ENCODE measurements at regions not wholly inside any gene's neighbourhood (a gene's known extent, or its start where the extent isn't known, plus 50 kb on each side); places are given as distances from the start of the nearest gene placed in this dataset.
A peak's percentile ranks its signal among the peaks of the same experiment; 100 is the strongest.

- Histone ChIP-seq H3K4me2 (ENCODE audit: low read length) (no peak overlapping the region), H2AFZ (ENCODE audit: insufficient read depth, low read length, poor library complexity) (no peak overlapping the region), H3K4me1 (ENCODE audit: control insufficient read depth in 1 of 2, insufficient read depth in 2 of 2, low read length in 2 of 2) (no peaks in the 10 kb centered on the region), H2BK120ac (ENCODE audit: insufficient read depth, low read length, poor library complexity) (no peak overlapping the region), H3K9me3 (ENCODE audit: insufficient read depth, low read depth, low read length) (no peaks in the 10 kb centered on the region), H4K12ac (ENCODE audit: low read depth, low read length) (no peak overlapping the region), H4K91ac (ENCODE audit: low read depth, low read length) (no peak overlapping the region), H4K8ac (ENCODE audit: low read depth, low read length) (no peak overlapping the region), H3K4ac (ENCODE audit: low read depth, low read length) (no peak overlapping the region), H3K79me2 (ENCODE audit: control insufficient read depth, insufficient read depth, low read length, poor library complexity) (no peaks in the 10 kb centered on the region), H3K14ac (ENCODE audit: low read length) (no peak overlapping the region), H3K36me3 (ENCODE audit: control insufficient read depth in 1 of 2, insufficient read depth in 2 of 2, low read length in 2 of 2) (no peaks in the 10 kb centered on the region), H3K23ac (ENCODE audit: low read length) (no peak overlapping the region), H3K27ac (ENCODE audit: low read depth, low read length) (no peak overlapping the region), H2BK5ac (ENCODE audit: low read depth, low read length, poor library complexity) (no peak overlapping the region), H3K27me3 (ENCODE audit: insufficient read depth, low read length) (no peaks in the 10 kb centered on the region), H3K4me3 (ENCODE audit: low read depth, low read length) (no peak overlapping the region), H2AK5ac (ENCODE audit: low read length) (no peak overlapping the region), H3K9ac (ENCODE audit: low read length) (no peak overlapping the region), H3K18ac (ENCODE audit: low read length) (no peak overlapping the region), H3K79me1 (ENCODE audit: low read length) (no peaks in the 10 kb centered on the region), H2BK12ac (ENCODE audit: low read length) (no peak overlapping the region)
- WGBS (ENCODE audit: extremely low coverage, insufficient coverage, insufficient read length), result no CpG with 5 or more reads among the region's 2 CpGs
- DNase-seq, result no peak
These were observed 147.8 kb downstream of the FBLN2 start for GRCh38 chr3:13696699-13697098.

DNA sequence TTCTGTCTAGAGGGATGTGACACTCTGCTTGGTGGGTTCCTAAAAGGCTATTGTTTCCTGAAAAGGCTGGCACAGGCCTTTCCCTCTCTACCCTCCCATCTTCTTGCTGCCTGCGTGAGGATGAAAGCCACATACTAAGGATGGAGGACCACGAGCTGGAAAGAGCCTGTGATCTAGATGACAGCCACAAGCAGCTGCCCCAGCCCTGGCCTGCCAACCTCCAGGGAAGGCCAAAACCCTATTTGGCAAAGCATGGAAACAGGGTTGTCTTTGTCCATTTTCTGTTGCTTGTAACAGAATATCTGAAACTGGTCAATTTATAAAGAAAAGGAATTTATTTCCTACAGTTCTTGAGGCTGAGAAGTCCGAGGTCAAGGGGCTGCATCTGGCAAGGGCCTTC lies 144.5 kb downstream of the FBLN2 start:
- no CpG with 5 or more reads among the region's 3 CpGs for WGBS (ENCODE audit: extremely low coverage, insufficient coverage, insufficient read length)
- Histone ChIP-seq H3K27ac (ENCODE audit: low read depth, low read length) (no peak overlapping the region), H3K4me2 (ENCODE audit: low read length) (no peak overlapping the region), H2AFZ (ENCODE audit: insufficient read depth, low read length, poor library complexity) (no peak overlapping the region), H3K27me3 (ENCODE audit: insufficient read depth, low read length) (no peaks in the 10 kb centered on the region), H3K79me2 (ENCODE audit: control insufficient read depth, insufficient read depth, low read length, poor library complexity) (no peaks in the 10 kb centered on the region), H4K91ac (ENCODE audit: low read depth, low read length) (no peak overlapping the region), H3K23ac (ENCODE audit: low read length) (no peak overlapping the region), H4K12ac (ENCODE audit: low read depth, low read length) (no peak overlapping the region), H3K9ac (ENCODE audit: low read length) (no peak overlapping the region), H4K8ac (ENCODE audit: low read depth, low read length) (no peak overlapping the region), H3K9me3 (ENCODE audit: insufficient read depth, low read depth, low read length) (no peaks in the 10 kb centered on the region), H2BK5ac (ENCODE audit: low read depth, low read length, poor library complexity) (no peak overlapping the region), H2BK120ac (ENCODE audit: insufficient read depth, low read length, poor library complexity) (no peak overlapping the region), H3K18ac (ENCODE audit: low read length) (no peak overlapping the region), H2BK12ac (ENCODE audit: low read length) (no peak overlapping the region), H3K79me1 (ENCODE audit: low read length) (no peaks in the 10 kb centered on the region), H3K4ac (ENCODE audit: low read depth, low read length) (no peak overlapping the region), H3K4me3 (ENCODE audit: low read depth, low read length) (no peak overlapping the region), H3K14ac (ENCODE audit: low read length) (no peak overlapping the region), H2AK5ac (ENCODE audit: low read length) (no peak overlapping the region), H3K4me1 (ENCODE audit: control insufficient read depth in 1 of 2, insufficient read depth in 2 of 2, low read length in 2 of 2) (no peaks in the 10 kb centered on the region), H3K36me3 (ENCODE audit: control insufficient read depth in 1 of 2, insufficient read depth in 2 of 2, low read length in 2 of 2) (no peaks in the 10 kb centered on the region)
- DNase-seq, result no peak

GRCh38 chr3:13690636-13691035 lies 141.7 kb downstream of the FBLN2 start:
- H3K4ac ChIP-seq (ENCODE audit: low read depth, low read length), result no peak overlapping the region
- H3K4me1 ChIP-seq (ENCODE audit: control insufficient read depth in 1 of 2, insufficient read depth in 2 of 2, low read length in 2 of 2), result no peaks in the 10 kb centered on the region
- no peak overlapping the region for H2BK120ac ChIP-seq (ENCODE audit: insufficient read depth, low read length, poor library complexity)
- H2AFZ ChIP-seq (ENCODE audit: insufficient read depth, low read length, poor library complexity), result no peak overlapping the region
- H4K8ac ChIP-seq (ENCODE audit: low read depth, low read length), result no peak overlapping the region
- H3K79me1 ChIP-seq (ENCODE audit: low read length), result no peaks in the 10 kb centered on the region
- H3K79me2 ChIP-seq (ENCODE audit: control insufficient read depth, insufficient read depth, low read length, poor library complexity), result no peaks in the 10 kb centered on the region
- no peaks in the 10 kb centered on the region for H3K27me3 ChIP-seq (ENCODE audit: insufficient read depth, low read length)
- H3K23ac ChIP-seq (ENCODE audit: low read length), result no peak overlapping the region
- no peak overlapping the region for H3K18ac ChIP-seq (ENCODE audit: low read length)
- no peak overlapping the region for H3K4me3 ChIP-seq (ENCODE audit: low read depth, low read length)
- no peak overlapping the region for H2BK12ac ChIP-seq (ENCODE audit: low read length)
- H3K36me3 ChIP-seq (ENCODE audit: control insufficient read depth in 1 of 2, insufficient read depth in 2 of 2, low read length in 2 of 2), result no peaks in the 10 kb centered on the region
- no peak overlapping the region for H2AK5ac ChIP-seq (ENCODE audit: low read length)
- no CpG with 5 or more reads among the region's 2 CpGs for WGBS (ENCODE audit: extremely low coverage, insufficient coverage, insufficient read length)
- H4K91ac ChIP-seq (ENCODE audit: low read depth, low read length), result no peak overlapping the region
- no peaks in the 10 kb centered on the region for H3K9me3 ChIP-seq (ENCODE audit: insufficient read depth, low read depth, low read length)
- H3K9ac ChIP-seq (ENCODE audit: low read length), result no peak overlapping the region
- H3K14ac ChIP-seq (ENCODE audit: low read length), result no peak overlapping the region
- H2BK5ac ChIP-seq (ENCODE audit: low read depth, low read length, poor library complexity), result no peak overlapping the region
- DNase-seq, result peak; percentile 37 to 45
- H3K27ac ChIP-seq (ENCODE audit: low read depth, low read length), result no peak overlapping the region
- H4K12ac ChIP-seq (ENCODE audit: low read depth, low read length), result no peak overlapping the region
- H3K4me2 ChIP-seq (ENCODE audit: low read length), result no peak overlapping the region

DNA sequence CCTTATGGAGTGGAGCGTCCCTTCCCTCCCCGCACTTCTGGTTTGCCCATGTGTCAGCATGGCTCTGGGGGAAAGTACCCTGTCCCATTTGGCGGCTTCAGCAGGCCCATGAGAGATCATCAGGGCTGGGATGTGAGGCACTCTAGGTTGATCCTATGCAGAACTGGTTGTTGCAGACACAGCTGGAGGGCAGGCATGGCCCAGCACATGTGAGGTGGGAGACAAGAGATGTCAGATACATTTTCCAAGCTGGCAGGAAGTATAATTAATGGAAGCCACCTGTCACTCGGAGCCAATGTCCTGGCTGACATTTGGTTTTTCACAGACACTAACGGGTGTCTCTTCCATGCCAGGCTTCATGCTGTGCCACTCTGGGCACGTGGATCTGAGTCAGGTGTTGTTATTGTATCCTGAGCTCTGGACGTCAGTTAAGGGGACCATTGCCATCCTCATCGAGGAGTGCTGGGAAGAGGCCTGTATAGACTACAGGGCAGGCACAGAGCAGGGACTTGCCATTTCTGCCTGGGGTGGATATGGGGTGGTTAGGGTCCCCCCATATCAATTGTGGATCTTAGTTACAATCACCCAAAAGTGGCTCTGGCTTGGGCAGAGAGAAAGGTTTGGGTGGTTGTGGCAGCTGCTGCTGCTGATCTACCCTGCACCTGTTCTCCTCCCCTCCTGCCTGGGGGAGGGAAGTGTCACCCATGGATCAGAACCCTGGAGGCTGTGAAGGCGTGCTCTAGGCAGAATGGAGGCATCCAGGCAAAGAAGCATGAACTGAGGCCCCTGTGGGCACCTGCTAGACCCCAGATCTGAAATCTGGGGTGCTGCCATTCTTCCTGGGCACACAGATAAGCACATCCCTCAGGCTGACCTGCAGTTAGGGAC lies 140.7 kb downstream of the FBLN2 start:
- no peak overlapping the region for H3K4me3 ChIP-seq (ENCODE audit: low read depth, low read length)
- no peak overlapping the region for H3K9ac ChIP-seq (ENCODE audit: low read length)
- H2BK120ac ChIP-seq (ENCODE audit: insufficient read depth, low read length, poor library complexity), result no peak overlapping the region
- DNase-seq, result no peak
- no peaks in the 10 kb centered on the region for H3K27me3 ChIP-seq (ENCODE audit: insufficient read depth, low read length)
- no peak overlapping the region for H3K4ac ChIP-seq (ENCODE audit: low read depth, low read length)
- H3K18ac ChIP-seq (ENCODE audit: low read length), result no peak overlapping the region
- no peak overlapping the region for H2BK5ac ChIP-seq (ENCODE audit: low read depth, low read length, poor library complexity)
- H3K79me2 ChIP-seq (ENCODE audit: control insufficient read depth, insufficient read depth, low read length, poor library complexity), result no peaks in the 10 kb centered on the region
- no peak overlapping the region for H3K23ac ChIP-seq (ENCODE audit: low read length)
- no peak overlapping the region for H4K12ac ChIP-seq (ENCODE audit: low read depth, low read length)
- H3K79me1 ChIP-seq (ENCODE audit: low read length), result no peaks in the 10 kb centered on the region
- H2AFZ ChIP-seq (ENCODE audit: insufficient read depth, low read length, poor library complexity), result no peak overlapping the region
- no peaks in the 10 kb centered on the region for H3K36me3 ChIP-seq (ENCODE audit: control insufficient read depth in 1 of 2, insufficient read depth in 2 of 2, low read length in 2 of 2)
- H3K4me1 ChIP-seq (ENCODE audit: control insufficient read depth in 1 of 2, insufficient read depth in 2 of 2, low read length in 2 of 2), result no peaks in the 10 kb centered on the region
- no peak overlapping the region for H3K27ac ChIP-seq (ENCODE audit: low read depth, low read length)
- H2BK12ac ChIP-seq (ENCODE audit: low read length), result no peak overlapping the region
- no peak overlapping the region for H3K14ac ChIP-seq (ENCODE audit: low read length)
- no CpG with 5 or more reads among the region's 9 CpGs for WGBS (ENCODE audit: extremely low coverage, insufficient coverage, insufficient read length)
- H4K8ac ChIP-seq (ENCODE audit: low read depth, low read length), result no peak overlapping the region
- no peaks in the 10 kb centered on the region for H3K9me3 ChIP-seq (ENCODE audit: insufficient read depth, low read depth, low read length)
- H4K91ac ChIP-seq (ENCODE audit: low read depth, low read length), result no peak overlapping the region
- H3K4me2 ChIP-seq (ENCODE audit: low read length), result no peak overlapping the region
- no peak overlapping the region for H2AK5ac ChIP-seq (ENCODE audit: low read length)
